Spleen (tissue), 11 donors: ENCODE measurements at regions not wholly inside any gene's neighbourhood (a gene's known extent, or its start where the extent isn't known, plus 50 kb on each side); places are given as distances from the start of the nearest gene placed in this dataset.

ENCODE experiments used
- DNase-seq: peaks from one replicate; pipeline ENCODE4 v3.0.0-alpha.2; 2020
- H3K27ac ChIP-seq, 8 donors: fragments of 200-600 bp; sonication (generic) in 7 of 8; 1 replicate in 4 of 8; 2 replicates in 4 of 8; pipeline versions ENCODE4 v1.5.0 to v1.8.0; 2016 to 2021; ENCODE audit warnings: inconsistent platforms in 4 of 8, mild to moderate bottlenecking in 4 of 8, moderate library complexity in 1 of 8
- H3K27me3 ChIP-seq, 7 donors: fragments of 200-600 bp; sonication (generic) in 6 of 7; replicated peaks in 1 of 7; 1 replicate in 4 of 7; 2 replicates in 3 of 7; pipeline versions ENCODE4 v1.5.0 to v1.8.0; 2016 to 2021; ENCODE audit warnings: inconsistent platforms in 3 of 7, mild to moderate bottlenecking in 1 of 7
- H3K36me3 ChIP-seq, 6 donors: fragments of 200-600 bp; sonication (generic) in 5 of 6; 1 replicate in 4 of 6; 2 replicates in 2 of 6; pipeline versions ENCODE4 v1.5.0 to v1.8.0; 2016 to 2021; ENCODE audit warnings: inconsistent platforms in 2 of 6
- H3K4me1 ChIP-seq, 6 donors: fragments of 200-600 bp; sonication (generic) in 5 of 6; 1 replicate in 3 of 6; 2 replicates in 3 of 6; pipeline versions ENCODE4 v1.5.0 to v1.8.0; 2016 to 2021; ENCODE audit warnings: inconsistent platforms in 3 of 6
- H3K4me3 ChIP-seq, 8 donors: fragments of 200-600 bp; sonication (generic) in 7 of 8; 1 replicate in 4 of 8; 2 replicates in 4 of 8; pipeline versions ENCODE4 v1.5.0 to v1.8.0; 2016 to 2021; ENCODE audit warnings: inconsistent platforms in 4 of 8, mild to moderate bottlenecking in 4 of 8, moderate library complexity in 2 of 8
- H3K9me3 ChIP-seq, 8 donors: fragments of 200-600 bp; sonication (generic) in 7 of 8; 1 replicate in 4 of 8; 2 replicates in 4 of 8; pipeline versions ENCODE4 v1.5.0 to v1.8.0; 2016 to 2021; ENCODE audit warnings: inconsistent platforms in 4 of 8
- CTCF ChIP-seq, 11 experiments: fragments of 200-600 bp in 7 of 11; fragments of 450-650 bp in 4 of 11; sonication (generic) in 4 of 11; IDR thresholded peaks in 8 of 11; conservative IDR thresholded peaks in 3 of 11; 1 replicate in 7 of 11; 2 replicates in 4 of 11; pipeline versions ENCODE4 v1.4.0 to v1.8.0; 2016 to 2021; ENCODE audit warnings: antibody characterized with exemption in 11 of 11, inconsistent platforms in 4 of 11, mild to moderate bottlenecking in 1 of 11
- POLR2A ChIP-seq, 3 donors: fragments of 450-650 bp; IDR thresholded peaks; one replicate each; pipeline ENCODE4 v1.5.1; 2017; ENCODE audit warnings: antibody characterized with exemption in 3 of 3, mild to moderate bottlenecking in 1 of 3
- POLR2AphosphoS5 ChIP-seq, 3 donors: sonication (generic); formaldehyde crosslinking; IDR thresholded peaks; one replicate each; pipeline ENCODE4 v1.5.1; 2017; ENCODE audit warnings: antibody characterized with exemption in 3 of 3
- WGBS, 5 donors: extraction: QIAGEN DNeasy Blood & Tissue Kit in 3 of 5; methylation state at CpG; one replicate each; pipeline versions ENCODE4 v1.1.5 to v1.1.7; 2013 to 2018; 5-methylcytosine and 5-hydroxymethylcytosine counted together
- intact Hi-C: fragments of 100-400 bp; cut with DNase I; formaldehyde crosslinking; loops from one replicate; pipeline ENCODE4 v1.15.0; 2023; ENCODE audit warnings: low total_unique reads
- donor health status: healthy with polysubstance abuse.
- donor health status: DM: no; HTN: no; CAD: no; lungs with moderate emphysema.
- donor health status: DM: no; HTN: no; CAD: no.
- donor health status: Bipolar disorder and iron deficiency.
- donor health status: healthy.
- donor health status: DM: no; HTN: no; CAD: no.
- donor health status: DM: yes; HTN: yes; CAD: no.

DNA sequence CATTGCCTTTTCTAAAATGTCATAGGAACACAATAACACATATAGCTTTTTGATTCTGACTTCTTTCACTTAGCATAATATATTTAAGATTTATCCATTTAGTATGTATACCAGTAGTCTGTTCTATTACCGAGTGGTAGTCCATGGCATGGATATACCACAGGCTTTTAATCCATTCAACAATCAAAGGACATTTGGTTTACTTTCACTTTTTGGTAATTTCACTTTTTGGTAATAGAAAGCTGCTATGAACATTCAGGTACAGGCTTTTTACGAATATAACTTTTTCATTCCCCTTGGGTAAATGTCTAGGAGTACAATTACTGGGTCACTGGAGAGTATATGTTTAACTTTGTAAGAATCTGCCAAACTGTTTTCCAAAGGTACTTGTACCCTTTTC, 100.7 kb upstream of the PRICKLE1 start:
- intact Hi-C loops = no loop called here
- no peaks in the 10 kb centered on the region for H3K36me3 ChIP-seq
- H3K4me1 ChIP-seq = peaks cover 0 to under 1% (median 0%) of the 10 kb centered on the region in 6 donors
- no peak for DNase-seq
- no peak overlapping the region for H3K27ac ChIP-seq
- H3K9me3 ChIP-seq = peaks cover 0 to 6% (median 0%) of the 10 kb centered on the region in 8 donors
- 89 to 100% (median 93%) methylated on average over 2 of the region's 2 CpGs for WGBS, 5 donors
- TF ChIP-seq POLR2A (IDR thresholded peaks at IDR 0.05) (no peak), CTCF (IDR thresholded peaks at IDR 0.05 in 8 of 11, conservative IDR thresholded peaks at IDR 0.05 in 3 of 11) (no peak), POLR2AphosphoS5 (IDR thresholded peaks at IDR 0.05) (no peak)
- H3K4me3 ChIP-seq = no peak overlapping the region
- no peaks in the 10 kb centered on the region for H3K27me3 ChIP-seq

DNA sequence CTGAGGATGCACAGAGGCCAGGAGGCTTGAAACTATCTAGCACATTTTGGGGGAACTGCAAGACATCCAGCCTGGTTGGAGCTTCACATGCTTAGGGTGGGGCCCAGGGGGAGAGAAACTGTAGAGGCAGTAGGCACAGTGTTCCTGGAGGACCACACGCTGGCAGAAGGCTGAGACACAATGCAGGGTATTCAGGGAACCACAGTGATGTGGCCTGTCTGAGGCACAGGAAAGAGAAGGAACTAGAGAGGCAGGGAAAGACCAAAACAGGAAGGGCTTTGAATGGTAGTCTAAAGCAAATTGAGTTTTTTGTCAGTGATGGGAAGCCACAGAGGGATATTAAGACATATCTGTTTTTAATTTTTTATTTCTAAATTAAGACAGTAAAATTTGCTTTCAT, 100.2 kb upstream of the PRICKLE1 start:
- WGBS, 5 donors = 38 to 60% (median 46%) methylated on average over 1 of the region's 1 CpG
- Histone ChIP-seq H3K4me3 (no peak overlapping the region), H3K36me3 (no peaks in the 10 kb centered on the region), H3K27me3 (no peaks in the 10 kb centered on the region), H3K4me1 (no peaks in the 10 kb centered on the region), H3K27ac (no peak overlapping the region), H3K9me3 (peaks cover 0 to 6% (median 0%) of the 10 kb centered on the region in 8 donors)
- DNase-seq = no peak
- intact Hi-C loops = no loop called here
- TF ChIP-seq CTCF (IDR thresholded peaks at IDR 0.05 in 8 of 11, conservative IDR thresholded peaks at IDR 0.05 in 3 of 11) = no peak
- TF ChIP-seq POLR2AphosphoS5 (IDR thresholded peaks at IDR 0.05) = no peak
- no peak for TF ChIP-seq POLR2A (IDR thresholded peaks at IDR 0.05)

DNA sequence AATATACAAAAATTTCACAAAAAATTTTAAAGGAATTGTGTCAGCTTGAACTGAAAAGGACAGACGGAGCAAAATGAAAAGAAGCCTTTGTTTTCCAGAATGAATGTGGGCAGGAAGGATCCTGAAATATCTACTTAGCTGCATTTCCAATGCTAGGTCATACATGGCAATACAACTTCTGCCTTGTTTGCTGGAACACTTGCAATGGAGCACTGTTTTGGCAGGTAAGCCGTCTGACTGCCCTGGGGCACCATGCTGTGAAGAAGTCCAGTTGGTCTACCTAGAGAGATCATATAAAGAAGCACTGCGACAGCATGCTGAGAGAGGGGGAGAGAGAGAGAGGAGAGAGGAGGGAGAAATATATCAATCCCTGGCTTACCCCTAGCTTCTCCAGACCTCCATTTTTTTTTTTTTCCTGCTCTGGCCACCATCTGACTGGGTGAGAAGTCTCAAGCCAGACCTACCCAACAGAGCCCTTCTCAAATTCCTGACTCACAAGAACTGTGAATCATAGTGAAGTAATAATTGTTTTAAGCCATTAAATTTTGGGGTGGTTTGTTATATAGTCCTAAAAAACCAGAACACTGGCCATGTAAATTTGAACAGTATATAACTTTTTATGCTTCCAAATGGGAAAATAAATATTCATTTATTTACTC, 97.1 kb upstream of the PRICKLE1 start:
- Histone ChIP-seq H3K4me3 (no peak overlapping the region), H3K27me3 (no peaks in the 10 kb centered on the region), H3K27ac (no peak overlapping the region), H3K4me1 (no peaks in the 10 kb centered on the region), H3K36me3 (no peaks in the 10 kb centered on the region), H3K9me3 (peaks cover 0 to 6% (median 0%) of the 10 kb centered on the region in 8 donors)
- intact Hi-C loops = no loop called here
- 81 to 94% (median 88%) methylated on average over 3 of the region's 3 CpGs for WGBS, 5 donors
- no peak for DNase-seq
- TF ChIP-seq POLR2A (IDR thresholded peaks at IDR 0.05) (no peak), POLR2AphosphoS5 (IDR thresholded peaks at IDR 0.05) (no peak), CTCF (IDR thresholded peaks at IDR 0.05 in 8 of 11, conservative IDR thresholded peaks at IDR 0.05 in 3 of 11) (no peak)

GRCh38 chr12:42684802-42685071, 95.2 kb upstream of the PRICKLE1 start:
- intact Hi-C loops = no loop called here
- Histone ChIP-seq H3K4me3 (no peak overlapping the region), H3K9me3 (no peaks in the 10 kb centered on the region), H3K4me1 (no peaks in the 10 kb centered on the region), H3K27me3 (no peaks in the 10 kb centered on the region), H3K36me3 (no peaks in the 10 kb centered on the region), H3K27ac (no peak overlapping the region)
- DNase-seq = no peak
- WGBS, 5 donors = 58 to 93% (median 76%) methylated on average over 1 of the region's 1 CpG
- no peak for TF ChIP-seq POLR2AphosphoS5 (IDR thresholded peaks at IDR 0.05)
- no peak for TF ChIP-seq POLR2A (IDR thresholded peaks at IDR 0.05)
- TF ChIP-seq CTCF (IDR thresholded peaks at IDR 0.05 in 8 of 11, conservative IDR thresholded peaks at IDR 0.05 in 3 of 11) = no peak
